ENCODE measurements at regions not wholly inside any gene's neighbourhood (a gene's known extent, or its start where the extent isn't known, plus 50 kb on each side); places are given as distances from the start of the nearest gene placed in this dataset.

GRCh38 chr15:50820808-50821382 lies 55.4 kb upstream of the SPPL2A start:
- TF ChIP-seq CTCF (conservative IDR thresholded peaks at IDR 0.05; ENCODE audit: low read depth, low read length) (no peak), EZH2 (IDR thresholded peaks at IDR 0.05; ENCODE audit: low read length, unreplicated experiment) (no peak)
